Mesendoderm (in vitro differentiated cells): ENCODE measurements at regions not wholly inside any gene's neighbourhood (a gene's known extent, or its start where the extent isn't known, plus 50 kb on each side); places are given as distances from the start of the nearest gene placed in this dataset.
"Not testable (repeated sequence)": the region's sequence is repeated elsewhere in the genome, so short reads cannot be mapped to it uniquely, and the experiment has no call there.

Experiments used
- DNase-seq: peaks from one replicate; pipeline ENCODE4 v3.0.0; 2013
- H2AK5ac ChIP-seq: 2 replicates; pipeline ENCODE4 v1.6.1; 2013; ENCODE audit warnings: low read length, inconsistent platforms
- H2BK120ac ChIP-seq: 2 replicates; pipeline ENCODE4 v1.6.1; 2013; ENCODE audit warnings: low read depth, mild to moderate bottlenecking, low read length, moderate library complexity, mixed read lengths
- H2BK15ac ChIP-seq: replicated peaks from 2 replicates; pipeline ENCODE4 v1.6.1; 2013; ENCODE audit warnings: low read depth, mild to moderate bottlenecking, moderate library complexity
- H2BK5ac ChIP-seq: 2 replicates; pipeline ENCODE4 v1.6.1; 2013; ENCODE audit warnings: low read length, inconsistent platforms
- H3K18ac ChIP-seq: 2 replicates; pipeline ENCODE4 v1.6.1; 2013; ENCODE audit warnings: mild to moderate bottlenecking, low read length, mixed read lengths
- H3K23ac ChIP-seq: one replicate; pipeline ENCODE4 v1.6.1; 2013; ENCODE audit warnings: low read length
- H3K27ac ChIP-seq: 2 replicates; pipeline ENCODE4 v1.5.1; 2013; ENCODE audit warnings: low read depth, mild to moderate bottlenecking, inconsistent platforms, low read length, moderate library complexity
- H3K27me3 ChIP-seq: 2 replicates; pipeline ENCODE4 v1.6.1; 2013; ENCODE audit warnings: low read length, control low read depth, mild to moderate bottlenecking, inconsistent platforms; ENCODE audit not compliant: insufficient read depth, poor library complexity
- H3K36me3 ChIP-seq: 2 replicates; pipeline ENCODE4 v1.6.1; 2013; ENCODE audit warnings: low read length, inconsistent platforms; ENCODE audit not compliant: control insufficient read depth, insufficient read depth
- H3K4ac ChIP-seq: one replicate; pipeline ENCODE4 v1.6.1; 2013; ENCODE audit warnings: low read depth, mild to moderate bottlenecking, low read length, moderate library complexity
- H3K4me1 ChIP-seq: 2 replicates; pipeline ENCODE4 v1.6.1; 2013; ENCODE audit warnings: low read depth, low read length, inconsistent platforms; ENCODE audit not compliant: control insufficient read depth
- H3K4me2 ChIP-seq: 2 replicates; pipeline ENCODE4 v1.6.1; 2013; ENCODE audit warnings: low read length
- H3K4me3 ChIP-seq: 2 replicates; pipeline ENCODE4 v1.5.1; 2013; ENCODE audit warnings: mild to moderate bottlenecking, low read length
- H3K56ac ChIP-seq: one replicate; pipeline ENCODE4 v1.6.1; 2013; ENCODE audit warnings: low read length
- H3K79me1 ChIP-seq: 2 replicates; pipeline ENCODE4 v1.6.1; 2013; ENCODE audit warnings: low read length, inconsistent platforms
- H3K79me2 ChIP-seq: 2 replicates; pipeline ENCODE4 v1.6.1; 2013; ENCODE audit warnings: mild to moderate bottlenecking, low read length; ENCODE audit not compliant: control insufficient read depth, insufficient read depth
- H3K9ac ChIP-seq: 2 replicates; pipeline ENCODE4 v1.6.1; 2013; ENCODE audit warnings: low read length, inconsistent platforms
- H4K5ac ChIP-seq: one replicate; pipeline ENCODE4 v1.6.1; 2013; ENCODE audit warnings: low read length
- H4K8ac ChIP-seq: one replicate; pipeline ENCODE4 v1.6.1; 2013; ENCODE audit warnings: low read depth, mild to moderate bottlenecking, control low read depth, low read length, moderate library complexity
- WGBS: extraction: QIAGEN DNeasy Blood & Tissue Kit; methylation state at CpG from one replicate; pipeline ENCODE4 v1.1.7; 2013; ENCODE audit warnings: low lambda C conversion rate, missing lambda C conversion rate; ENCODE audit not compliant: insufficient coverage; ENCODE audit errors: extremely low coverage; 5-methylcytosine and 5-hydroxymethylcytosine counted together

DNA sequence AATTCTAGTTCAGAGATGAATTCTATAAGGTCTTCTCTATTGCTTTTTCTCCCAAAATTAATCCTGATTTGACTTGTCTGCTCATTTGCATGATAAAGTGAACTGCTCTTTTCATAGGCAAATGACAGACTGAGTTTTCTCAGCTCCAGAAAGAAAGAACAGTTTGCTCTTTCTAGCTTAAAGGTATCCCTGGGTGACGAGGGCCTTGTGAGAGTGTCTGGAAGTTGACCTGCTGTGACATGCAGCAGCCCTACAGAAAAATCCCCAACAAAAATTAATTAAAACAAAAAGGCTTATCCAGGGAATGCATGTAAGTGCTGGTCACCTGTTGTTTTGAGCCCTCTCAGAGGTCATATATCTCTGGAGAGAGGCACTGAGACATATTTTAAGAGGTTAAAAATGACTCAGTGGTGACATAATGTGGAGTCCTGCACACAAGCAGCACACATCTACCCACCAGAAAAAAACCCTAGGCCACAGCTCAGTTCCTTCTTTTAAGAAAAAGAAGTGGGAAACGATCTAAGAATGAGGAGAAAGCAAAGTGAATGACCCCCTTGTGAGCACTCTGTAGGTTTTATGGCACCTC is 602.8 kb downstream of the TGIF2LX start:
- H3K56ac ChIP-seq, H3K9ac ChIP-seq, H2AK5ac ChIP-seq, H4K5ac ChIP-seq, H2BK5ac ChIP-seq, H3K4me1 ChIP-seq, H2BK15ac ChIP-seq, H3K79me1 ChIP-seq, H3K36me3 ChIP-seq, H3K4ac ChIP-seq, H4K8ac ChIP-seq, H3K27ac ChIP-seq, H3K4me2 ChIP-seq, H3K27me3 ChIP-seq, H3K18ac ChIP-seq, DNase-seq, H3K79me2 ChIP-seq, H3K4me3 ChIP-seq, H2BK120ac ChIP-seq, H3K23ac ChIP-seq: not testable (repeated sequence)
- WGBS, result no CpG with 5 or more reads among the region's 2 CpGs
